ENCODE measurements at regions not wholly inside any gene's neighbourhood (a gene's known extent, or its start where the extent isn't known, plus 50 kb on each side); places are given as distances from the start of the nearest gene placed in this dataset.

- TF ChIP-seq CTCF (IDR thresholded peaks at IDR 0.05) (no peak), POLR2AphosphoS5 (IDR thresholded peaks at IDR 0.05) (no peak)
Measured at GRCh38 chr12:4159851-4160250, 113.7 kb upstream of the CCND2 start.

All from suprapubic skin (tissue), 3 donors.